WERI-Rb-1 (cell line): ENCODE measurements at regions not wholly inside any gene's neighbourhood (a gene's known extent, or its start where the extent isn't known, plus 50 kb on each side); places are given as distances from the start of the nearest gene placed in this dataset.

ENCODE experiments used
- DNase-seq: peaks from one replicate; pipeline ENCODE4 v3.0.0-alpha.2; 2020
- H3K27ac ChIP-seq: fragments of 250-450 bp; sonication (Bioruptor Pico); 2 replicates; pipeline ENCODE4 v1.5.1; 2020; ENCODE audit warnings: mild to moderate bottlenecking, moderate library complexity
- H3K27me3 ChIP-seq: fragments of 250-450 bp; sonication (Bioruptor Pico); 2 replicates; pipeline ENCODE4 v1.5.1; 2021; ENCODE audit warnings: mild to moderate bottlenecking, low read depth, moderate library complexity; ENCODE audit not compliant: insufficient read depth, severe bottlenecking
- H3K36me3 ChIP-seq: fragments of 250-450 bp; sonication (Bioruptor Pico); 2 replicates; pipeline ENCODE4 v1.5.1; 2020; ENCODE audit warnings: mild to moderate bottlenecking, moderate library complexity
- H3K4me3 ChIP-seq: 2 replicates; pipeline ENCODE4 v1.5.1; 2011; ENCODE audit warnings: low read depth, mild to moderate bottlenecking, control low read depth, low read length
- H3K9me3 ChIP-seq: fragments of 250-450 bp; sonication (Bioruptor Pico); 2 replicates; pipeline ENCODE4 v1.5.1; 2021; ENCODE audit warnings: mild to moderate bottlenecking, moderate library complexity; ENCODE audit not compliant: severe bottlenecking
- CTCF ChIP-seq: IDR thresholded peaks from 2 replicates; pipeline ENCODE4 v1.5.1; 2011; ENCODE audit warnings: low read depth, mild to moderate bottlenecking, control low read depth, inconsistent platforms, low read length

DNA sequence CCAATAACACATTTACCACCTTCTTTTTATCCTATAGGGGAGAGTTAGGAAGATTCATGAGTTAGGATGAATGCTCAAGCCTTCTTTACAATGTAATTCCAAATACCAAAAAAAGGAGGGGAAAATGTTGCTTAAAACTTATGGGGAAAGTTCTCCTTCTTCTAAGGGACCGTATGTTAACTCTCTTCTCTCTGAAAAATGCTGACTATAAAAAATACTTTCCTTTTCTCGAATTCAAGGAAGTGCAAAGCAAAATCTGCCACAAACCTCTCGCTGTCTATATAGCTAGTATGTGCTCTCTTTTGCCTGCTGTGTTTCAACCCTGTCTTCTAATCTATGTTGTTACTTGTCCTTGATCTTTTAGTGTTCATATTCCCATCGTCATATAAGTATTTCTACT lies 768.6 kb upstream of the C9orf72 start:
- Histone ChIP-seq H3K4me3 (no peak overlapping the region), H3K9me3 (no peaks in the 10 kb centered on the region), H3K27ac (no peak overlapping the region), H3K36me3 (no peaks in the 10 kb centered on the region), H3K27me3 (no peaks in the 10 kb centered on the region)
- no peak for DNase-seq
- no peak for TF ChIP-seq CTCF

- Histone ChIP-seq H3K36me3 (no peaks in the 10 kb centered on the region), H3K27me3 (no peaks in the 10 kb centered on the region), H3K27ac (no peak overlapping the region), H3K9me3 (no peaks in the 10 kb centered on the region), H3K4me3 (no peak overlapping the region)
- TF ChIP-seq CTCF: no peak
- no peak for DNase-seq
Observed at GRCh38 chr9:28342815-28343338, 769.6 kb upstream of the C9orf72 start.

- no peak overlapping the region for H3K27ac ChIP-seq
- no peak overlapping the region for H3K4me3 ChIP-seq
- TF ChIP-seq CTCF: no peak
- DNase-seq: no peak
- no peaks in the 10 kb centered on the region for H3K36me3 ChIP-seq
- no peaks in the 10 kb centered on the region for H3K9me3 ChIP-seq
- no peaks in the 10 kb centered on the region for H3K27me3 ChIP-seq
Observed at GRCh38 chr9:28363151-28363562, 789.9 kb upstream of the C9orf72 start.

- Histone ChIP-seq H3K9me3 (no peaks in the 10 kb centered on the region), H3K36me3 (no peaks in the 10 kb centered on the region), H3K4me3 (no peak overlapping the region), H3K27ac (no peak overlapping the region), H3K27me3 (no peaks in the 10 kb centered on the region)
- DNase-seq: peak; percentile 15
- TF ChIP-seq CTCF: peak; percentile 32; the same call in 1 of the 2 replicates
Observed at GRCh38 chr9:28365020-28365640, 791.8 kb upstream of the C9orf72 start.

- no peaks in the 10 kb centered on the region for H3K36me3 ChIP-seq
- no peak for DNase-seq
- H3K27ac ChIP-seq: no peak overlapping the region
- no peaks in the 10 kb centered on the region for H3K27me3 ChIP-seq
- H3K9me3 ChIP-seq: no peaks in the 10 kb centered on the region
- H3K4me3 ChIP-seq: no peak overlapping the region
- TF ChIP-seq CTCF: no peak
Observed at GRCh38 chr9:28365728-28366127, 792.4 kb upstream of the C9orf72 start.

GRCh38 chr9:28378231-28378630 lies 805.0 kb upstream of the C9orf72 start:
- H3K36me3 ChIP-seq: no peaks in the 10 kb centered on the region
- H3K27me3 ChIP-seq: no peaks in the 10 kb centered on the region
- TF ChIP-seq CTCF: no peak
- H3K9me3 ChIP-seq: no peaks in the 10 kb centered on the region
- H3K27ac ChIP-seq: no peak overlapping the region
- no peak for DNase-seq
- no peak overlapping the region for H3K4me3 ChIP-seq
